ENCODE measurements at regions not wholly inside any gene's neighbourhood (a gene's known extent, or its start where the extent isn't known, plus 50 kb on each side); places are given as distances from the start of the nearest gene placed in this dataset.

DNA sequence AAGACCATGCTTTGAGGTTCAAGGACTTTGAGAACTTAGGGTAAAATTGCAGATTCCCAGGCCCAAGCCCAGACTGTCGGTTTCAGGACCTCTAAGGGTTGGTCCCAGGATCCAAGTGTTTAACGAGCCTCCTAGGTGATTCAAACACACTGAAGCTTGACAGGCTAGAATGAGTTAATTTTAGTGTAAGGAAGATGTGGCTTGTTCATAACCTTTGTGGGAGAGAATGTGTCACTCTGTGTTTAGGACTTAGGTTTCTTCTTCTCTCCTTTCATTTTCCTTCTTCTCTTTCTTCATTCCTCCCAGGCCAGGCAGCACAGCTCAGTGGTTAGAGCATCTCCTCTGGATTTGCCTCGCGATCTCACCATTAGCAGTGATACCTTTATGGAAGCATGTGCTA, 104.8 kb upstream of the KCNG1 start:
- Histone ChIP-seq H3K4me2 (ENCODE audit: insufficient read depth, low read length) (no peak overlapping the region), H3K9me3 (replicated peaks; ENCODE audit: control insufficient read depth, insufficient read depth, low read depth, low read length) (no peaks in the 10 kb centered on the region), H2AFZ (ENCODE audit: low read depth, low read length) (no peak overlapping the region), H4K20me1 (replicated peaks; ENCODE audit: control insufficient read depth, insufficient read depth, low read length) (no peaks in the 10 kb centered on the region; the same call in 1 of the 2 replicates), H3K4me1 (replicated peaks in 1 of 2; ENCODE audit: control insufficient read depth in 2 of 2, insufficient read depth in 2 of 2, low read length in 2 of 2) (no peaks in the 10 kb centered on the region), H3K9ac (ENCODE audit: insufficient read depth in 1 of 2, low read depth in 2 of 2, low read length in 2 of 2) (no peak overlapping the region), H3K27me3 (ENCODE audit: control insufficient read depth in 2 of 2, insufficient read depth in 2 of 2, low read length in 2 of 2) (peaks cover 23 to 52% of the 10 kb centered on the region in 2 experiments; a peak in 4 of 5 replicates), H3K36me3 (ENCODE audit: control insufficient read depth, insufficient read depth, low read length) (no peaks in the 10 kb centered on the region), H3K27ac (ENCODE audit: extremely low read depth, low read depth, low read length) (no peak overlapping the region), H3K9me1 (ENCODE audit: control insufficient read depth, insufficient read depth, low read length) (no peaks in the 10 kb centered on the region), H3K79me2 (ENCODE audit: control insufficient read depth, insufficient read depth, low read length) (no peaks in the 10 kb centered on the region), H3K4me3 (no peak overlapping the region)
- in situ Hi-C loops (cut with MboI) (no loop called here), intact Hi-C loops (cut with micrococcal nuclease) (no loop called here)
- ATAC-seq = no peak
- no peak for TF ChIP-seq PTTG1 (tag; IDR thresholded peaks at IDR 0.05; ENCODE audit: low read depth)
- no peak for TF ChIP-seq ZFP36 (IDR thresholded peaks at IDR 0.05; ENCODE audit: low read depth, low read length, partially characterized antibody)
- BruUV-seq (replicated peaks) = no TSS peak
- 0% methylated on average over 4 of the region's 4 CpGs for WGBS (ENCODE audit: insufficient coverage, low coverage, missing lambda C conversion rate)
- DNase-seq (ENCODE audit: extremely low read depth in 1 of 4, low spot score in 3 of 4) = no peak
- ChIA-PET POLR2A (interaction anchor here (0.6 kb wide), 1 partner anchor 10 kb away, joined by 3 read pairs; no protein-coding TSS in a partner anchor), CTCF (ENCODE audit: low intra/inter-chr PET ratio) (no interaction called here)
- FAIRE-seq = no peak

DNA sequence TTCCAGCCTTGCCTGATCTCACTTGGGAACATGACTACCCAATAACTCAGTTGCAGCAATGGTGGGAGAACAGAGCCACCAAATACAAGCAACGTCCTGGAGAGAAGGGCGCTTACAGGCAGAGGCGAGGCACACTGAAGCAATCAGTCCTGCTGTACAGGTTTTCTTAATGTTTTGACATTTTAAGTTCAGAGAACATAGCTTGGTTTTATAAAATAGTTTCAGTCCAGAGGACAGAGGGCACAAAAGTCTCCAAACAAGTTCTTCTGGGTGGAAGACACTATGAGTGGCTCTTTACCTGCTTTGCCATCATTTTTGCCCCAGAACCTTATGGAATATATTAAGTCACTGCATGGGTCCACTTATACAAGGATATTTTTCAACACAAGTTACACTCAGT, 103.4 kb upstream of the KCNG1 start:
- Histone ChIP-seq H4K20me1 (replicated peaks; ENCODE audit: control insufficient read depth, insufficient read depth, low read length) (no peaks in the 10 kb centered on the region; the same call in 1 of the 2 replicates), H3K9me1 (ENCODE audit: control insufficient read depth, insufficient read depth, low read length) (no peaks in the 10 kb centered on the region), H3K79me2 (ENCODE audit: control insufficient read depth, insufficient read depth, low read length) (no peaks in the 10 kb centered on the region), H3K4me3 (no peak overlapping the region), H3K4me2 (ENCODE audit: insufficient read depth, low read length) (no peak overlapping the region), H3K9ac (ENCODE audit: insufficient read depth in 1 of 2, low read depth in 2 of 2, low read length in 2 of 2) (no peak overlapping the region), H3K27ac (ENCODE audit: extremely low read depth, low read depth, low read length) (no peak overlapping the region), H2AFZ (ENCODE audit: low read depth, low read length) (no peak overlapping the region), H3K36me3 (ENCODE audit: control insufficient read depth, insufficient read depth, low read length) (no peaks in the 10 kb centered on the region), H3K27me3 (ENCODE audit: control insufficient read depth in 2 of 2, insufficient read depth in 2 of 2, low read length in 2 of 2) (peaks cover 21 to 54% of the 10 kb centered on the region in 2 experiments; a peak in 4 of 5 replicates), H3K4me1 (replicated peaks in 1 of 2; ENCODE audit: control insufficient read depth in 2 of 2, insufficient read depth in 2 of 2, low read length in 2 of 2) (no peaks in the 10 kb centered on the region), H3K9me3 (replicated peaks; ENCODE audit: control insufficient read depth, insufficient read depth, low read depth, low read length) (no peaks in the 10 kb centered on the region)
- TF ChIP-seq, protein P1, sequence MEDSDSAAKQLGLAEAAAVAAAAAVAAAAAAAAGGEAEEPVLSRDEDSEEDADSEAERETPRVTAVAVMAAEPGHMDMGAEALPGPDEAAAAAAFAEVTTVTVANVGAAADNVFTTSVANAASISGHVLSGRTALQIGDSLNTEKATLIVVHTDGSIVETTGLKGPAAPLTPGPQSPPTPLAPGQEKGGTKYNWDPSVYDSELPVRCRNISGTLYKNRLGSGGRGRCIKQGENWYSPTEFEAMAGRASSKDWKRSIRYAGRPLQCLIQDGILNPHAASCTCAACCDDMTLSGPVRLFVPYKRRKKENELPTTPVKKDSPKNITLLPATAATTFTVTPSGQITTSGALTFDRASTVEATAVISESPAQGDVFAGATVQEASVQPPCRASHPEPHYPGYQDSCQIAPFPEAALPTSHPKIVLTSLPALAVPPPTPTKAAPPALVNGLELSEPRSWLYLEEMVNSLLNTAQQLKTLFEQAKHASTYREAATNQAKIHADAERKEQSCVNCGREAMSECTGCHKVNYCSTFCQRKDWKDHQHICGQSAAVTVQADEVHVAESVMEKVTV (CRISPR knock-in tag; IDR thresholded peaks at IDR 0.05) = no peak
- TF ChIP-seq STAT5B (CRISPR knock-in tag; IDR thresholded peaks at IDR 0.05) (no peak), CREB1 (IDR thresholded peaks at IDR 0.05) (no peak), CREB1 (CRISPR knock-in tag; IDR thresholded peaks at IDR 0.05) (no peak), CEBPB (tag; IDR thresholded peaks at IDR 0.05) (no peak), XRCC4 (IDR thresholded peaks at IDR 0.05; ENCODE audit: extremely low read depth, insufficient read depth, insufficient read length) (no peak), KLF16 (IDR thresholded peaks at IDR 0.05) (no peak), ZNF785 (CRISPR knock-in tag; IDR thresholded peaks at IDR 0.05) (no peak)
- TF ChIP-seq, protein P2, sequence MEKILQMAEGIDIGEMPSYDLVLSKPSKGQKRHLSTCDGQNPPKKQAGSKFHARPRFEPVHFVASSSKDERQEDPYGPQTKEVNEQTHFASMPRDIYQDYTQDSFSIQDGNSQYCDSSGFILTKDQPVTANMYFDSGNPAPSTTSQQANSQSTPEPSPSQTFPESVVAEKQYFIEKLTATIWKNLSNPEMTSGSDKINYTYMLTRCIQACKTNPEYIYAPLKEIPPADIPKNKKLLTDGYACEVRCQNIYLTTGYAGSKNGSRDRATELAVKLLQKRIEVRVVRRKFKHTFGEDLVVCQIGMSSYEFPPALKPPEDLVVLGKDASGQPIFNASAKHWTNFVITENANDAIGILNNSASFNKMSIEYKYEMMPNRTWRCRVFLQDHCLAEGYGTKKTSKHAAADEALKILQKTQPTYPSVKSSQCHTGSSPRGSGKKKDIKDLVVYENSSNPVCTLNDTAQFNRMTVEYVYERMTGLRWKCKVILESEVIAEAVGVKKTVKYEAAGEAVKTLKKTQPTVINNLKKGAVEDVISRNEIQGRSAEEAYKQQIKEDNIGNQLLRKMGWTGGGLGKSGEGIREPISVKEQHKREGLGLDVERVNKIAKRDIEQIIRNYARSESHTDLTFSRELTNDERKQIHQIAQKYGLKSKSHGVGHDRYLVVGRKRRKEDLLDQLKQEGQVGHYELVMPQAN (IDR thresholded peaks at IDR 0.05; ENCODE audit: borderline replicate concordance) = no peak
- ATAC-seq (no peak), DNase-seq (ENCODE audit: extremely low read depth in 1 of 4, low spot score in 3 of 4) (no peak), FAIRE-seq (no peak)
- intact Hi-C loops (cut with micrococcal nuclease) = no loop called here
- CTCF ChIA-PET (ENCODE audit: low intra/inter-chr PET ratio) = no interaction called here
- no TSS peak for BruUV-seq (replicated peaks)
- 0% methylated on average over 3 of the region's 3 CpGs for WGBS (ENCODE audit: insufficient coverage, low coverage, missing lambda C conversion rate)
- POLR2A ChIA-PET = interaction anchor here (0.5 to 0.6 kb wide), 2 partner anchors 11 to 13 kb away, joined by 3 to 4 read pairs; no protein-coding TSS in a partner anchor
- in situ Hi-C loops (cut with MboI) = no loop called here

All from K562 (cell line).